ENCODE measurements at regions not wholly inside any gene's neighbourhood (a gene's known extent, or its start where the extent isn't known, plus 50 kb on each side); places are given as distances from the start of the nearest gene placed in this dataset.
A peak's percentile ranks its signal among the peaks of the same experiment; 100 is the strongest.
"Not testable (repeated sequence)": the region's sequence is repeated elsewhere in the genome, so short reads cannot be mapped to it uniquely, and the experiment has no call there.

DNA sequence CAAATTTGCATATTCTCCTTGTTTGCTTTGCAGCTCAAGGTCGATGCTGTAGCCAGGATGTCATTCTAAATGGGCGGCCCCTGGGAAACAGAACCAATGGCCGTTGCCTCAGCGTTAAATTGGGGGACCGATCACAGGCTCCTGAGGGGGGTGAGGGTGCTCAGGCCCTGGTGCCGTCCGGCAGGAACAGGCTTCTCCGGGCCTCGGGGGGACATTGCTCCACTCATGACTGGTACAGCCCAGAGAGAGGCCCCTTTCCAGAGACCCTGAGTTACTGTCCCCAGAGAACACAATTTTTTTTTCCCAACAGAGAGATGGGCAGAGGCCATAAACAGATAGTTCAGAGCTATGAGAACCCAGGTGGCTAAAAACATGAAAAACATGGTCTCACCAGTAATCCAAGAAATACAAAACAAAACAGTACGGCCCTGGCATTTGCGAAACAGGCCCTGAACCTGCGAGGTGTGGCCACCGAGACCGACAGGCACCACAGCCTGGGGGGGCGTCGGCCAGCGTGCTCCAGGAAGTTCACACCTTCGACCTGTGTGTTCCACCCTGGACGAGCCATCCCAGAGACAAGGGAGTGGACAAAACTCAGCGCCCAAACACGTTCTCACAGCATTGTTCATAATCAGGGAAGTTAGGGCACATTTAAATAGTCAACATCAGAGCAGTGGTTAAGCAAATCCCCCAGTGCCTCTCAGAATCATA, 82.8 kb downstream of the METRNL start:
- H3K27ac Mint-ChIP-seq, result no peak overlapping the region
- H3K27me3 Mint-ChIP-seq (ENCODE audit: low read depth), result peaks cover 43% of the 10 kb centered on the region
- ATAC-seq, result no peak
- no peak overlapping the region for H3K4me3 Mint-ChIP-seq
- H3K4me1 Mint-ChIP-seq (ENCODE audit: low read depth), result no peaks in the 10 kb centered on the region
- H3K9me3 Mint-ChIP-seq (ENCODE audit: insufficient read depth), result no peaks in the 10 kb centered on the region
- ChIA-PET POLR2A (no interaction called here), CTCF (no interaction called here)
- DNase-seq, result no peak
- H3K36me3 Mint-ChIP-seq (ENCODE audit: low read depth), result peaks cover 2% of the 10 kb centered on the region

DNA sequence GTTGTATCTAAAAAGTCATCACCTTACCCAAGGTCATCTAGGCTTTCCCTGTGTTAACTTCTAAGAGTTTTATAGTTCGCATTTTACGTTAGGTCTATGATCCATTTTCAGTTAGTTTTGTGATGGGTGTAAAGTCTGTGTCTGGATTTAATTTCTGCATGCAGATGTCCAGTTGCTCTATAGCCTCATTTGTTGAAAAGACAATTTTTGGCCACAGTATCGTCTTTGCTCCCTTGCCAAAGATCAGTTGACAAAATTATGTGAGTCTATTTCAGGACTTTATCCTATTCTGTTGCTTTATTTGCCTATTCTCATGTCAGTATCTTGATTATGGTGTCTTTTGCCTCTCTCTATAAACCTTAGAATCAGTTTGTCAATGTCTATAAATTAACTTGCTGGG, 85.1 kb downstream of the METRNL start:
- Mint-ChIP-seq H3K9me3 (ENCODE audit: insufficient read depth) (no peaks in the 10 kb centered on the region), H3K36me3 (ENCODE audit: low read depth) (peaks cover 2% of the 10 kb centered on the region), H3K27me3 (ENCODE audit: low read depth) (peaks cover 45% of the 10 kb centered on the region), H3K27ac (no peak overlapping the region), H3K4me1 (ENCODE audit: low read depth) (no peaks in the 10 kb centered on the region), H3K4me3 (no peak overlapping the region)
- ChIA-PET POLR2A (no interaction called here), CTCF (no interaction called here)
- ATAC-seq, result no peak
- DNase-seq, result no peak

DNA sequence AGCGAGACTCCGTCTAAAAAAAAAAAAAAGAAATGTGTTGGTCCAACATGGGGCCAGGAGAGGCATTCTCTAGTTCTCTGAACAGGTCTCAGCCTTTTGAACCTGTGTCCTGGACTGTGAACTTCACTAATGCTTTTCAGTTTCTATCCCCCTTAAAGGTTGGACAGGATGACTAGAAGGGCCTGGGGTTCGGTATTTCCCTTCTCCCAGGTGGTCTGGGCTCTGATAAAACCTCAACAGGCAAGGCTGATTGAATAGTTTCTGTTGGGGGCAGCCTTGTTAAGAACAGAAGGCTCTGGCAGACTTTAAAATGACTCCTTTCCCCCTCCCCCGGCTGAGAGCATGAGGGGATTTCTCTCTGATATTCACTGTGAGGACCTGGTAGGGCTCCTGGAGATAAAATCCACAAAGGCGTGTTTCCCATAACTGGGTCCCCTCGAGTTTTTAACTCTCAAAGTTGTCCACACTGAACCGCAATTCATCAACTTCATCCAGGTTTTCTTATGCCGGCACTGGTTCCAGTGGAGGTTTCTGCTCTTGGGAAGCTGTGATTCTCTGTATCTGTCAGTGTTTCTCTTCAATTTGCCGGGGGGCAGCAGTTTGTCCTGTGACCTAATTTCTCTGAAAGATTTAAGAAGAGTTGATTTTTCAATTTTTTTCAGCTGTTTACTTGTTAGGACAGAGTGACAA, 91.3 kb downstream of the METRNL start:
- CTCF ChIA-PET, result no interaction called here
- Mint-ChIP-seq H3K4me3 (no peak overlapping the region), H3K9me3 (ENCODE audit: insufficient read depth) (no peaks in the 10 kb centered on the region), H3K27me3 (ENCODE audit: low read depth) (peaks cover 26% of the 10 kb centered on the region), H3K27ac (no peak overlapping the region), H3K4me1 (ENCODE audit: low read depth) (no peaks in the 10 kb centered on the region), H3K36me3 (ENCODE audit: low read depth) (peaks cover 2% of the 10 kb centered on the region)
- DNase-seq, result peak; percentile 8
- POLR2A ChIA-PET, result no interaction called here
- ATAC-seq, result no peak

DNA sequence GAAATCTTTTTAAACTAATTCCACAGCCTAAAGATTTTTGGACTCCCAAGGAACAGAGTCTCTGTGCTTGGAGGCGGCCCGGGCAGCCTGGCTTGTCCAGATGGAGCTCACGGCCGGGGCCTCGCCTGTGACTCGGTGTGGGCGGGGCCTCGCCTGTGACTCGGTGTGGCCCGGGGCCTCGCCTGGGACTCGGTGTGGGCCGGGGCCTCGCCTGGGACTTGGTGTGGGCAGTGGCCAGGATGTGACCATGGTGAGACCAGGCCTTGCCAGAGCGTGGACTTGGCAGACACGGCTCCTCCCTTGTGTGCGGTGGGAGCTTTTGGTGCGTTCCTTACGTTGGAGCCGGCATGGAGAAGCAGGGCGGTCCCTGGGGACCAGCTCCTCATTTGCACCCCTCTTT, 92.3 kb downstream of the METRNL start:
- H3K9me3 Mint-ChIP-seq (ENCODE audit: insufficient read depth), result no peaks in the 10 kb centered on the region
- ChIA-PET CTCF (no interaction called here), POLR2A (no interaction called here)
- DNase-seq (no peak), ATAC-seq (no peak)
- peaks cover 2% of the 10 kb centered on the region for H3K36me3 Mint-ChIP-seq (ENCODE audit: low read depth)
- H3K27ac Mint-ChIP-seq, result no peak overlapping the region
- peaks cover 24% of the 10 kb centered on the region for H3K27me3 Mint-ChIP-seq (ENCODE audit: low read depth)
- no peaks in the 10 kb centered on the region for H3K4me1 Mint-ChIP-seq (ENCODE audit: low read depth)
- H3K4me3 Mint-ChIP-seq, result no peak overlapping the region

DNA sequence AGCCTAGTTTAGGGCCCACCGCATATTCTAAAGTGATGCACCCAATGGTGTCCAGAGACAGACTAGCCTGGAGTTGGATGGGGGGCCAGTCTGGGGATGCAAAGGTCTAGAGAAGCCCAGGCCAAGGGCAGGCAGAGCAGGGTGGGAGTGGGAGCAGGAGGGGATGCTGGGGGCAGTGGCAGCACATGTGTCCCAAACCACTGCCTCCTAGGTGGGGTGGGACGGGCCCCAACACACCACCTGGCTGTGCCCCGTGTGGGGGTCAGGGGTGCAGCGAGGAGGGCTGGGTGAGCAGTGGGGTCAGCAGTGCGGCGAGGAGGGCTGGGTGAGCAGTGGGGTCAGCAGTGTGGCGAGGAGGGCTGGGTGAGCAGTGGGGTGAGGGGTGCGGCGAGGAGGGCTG, 92.7 kb downstream of the METRNL start:
- POLR2A ChIA-PET; CTCF ChIA-PET; H3K4me3 Mint-ChIP-seq; ATAC-seq; H3K36me3 Mint-ChIP-seq (ENCODE audit: low read depth); H3K4me1 Mint-ChIP-seq (ENCODE audit: low read depth); H3K9me3 Mint-ChIP-seq (ENCODE audit: insufficient read depth): not testable (repeated sequence)
- H3K27me3 Mint-ChIP-seq (ENCODE audit: low read depth), result peaks cover 20% of the 10 kb centered on the region
- DNase-seq, result peak; percentile 8
- peak overlapping the region; percentile 52 for H3K27ac Mint-ChIP-seq

DNA sequence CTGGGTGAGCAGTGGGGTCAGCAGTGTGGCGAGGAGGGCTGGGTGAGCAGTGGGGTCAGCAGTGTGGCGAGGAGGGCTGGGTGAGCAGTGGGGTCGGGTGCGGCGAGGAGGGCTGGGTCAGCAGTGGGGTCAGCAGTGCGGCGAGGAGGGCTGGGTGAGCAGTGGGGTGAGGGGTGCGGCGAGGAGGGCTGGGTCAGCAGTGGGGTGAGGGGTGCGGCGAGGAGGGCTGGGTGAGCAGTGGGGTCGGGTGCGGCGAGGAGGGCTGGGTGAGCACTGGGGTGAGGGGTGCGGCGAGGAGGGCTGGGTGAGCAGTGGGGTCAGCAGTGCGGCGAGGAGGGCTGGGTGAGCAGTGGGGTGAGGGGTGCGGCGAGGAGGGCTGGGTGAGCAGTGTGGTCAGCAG, 93.2 kb downstream of the METRNL start:
- H3K9me3 Mint-ChIP-seq (ENCODE audit: insufficient read depth); ATAC-seq; POLR2A ChIA-PET; DNase-seq; H3K36me3 Mint-ChIP-seq (ENCODE audit: low read depth); H3K27ac Mint-ChIP-seq; CTCF ChIA-PET; H3K4me3 Mint-ChIP-seq; H3K4me1 Mint-ChIP-seq (ENCODE audit: low read depth): not testable (repeated sequence)
- peaks cover 18% of the 10 kb centered on the region for H3K27me3 Mint-ChIP-seq (ENCODE audit: low read depth)

DNA sequence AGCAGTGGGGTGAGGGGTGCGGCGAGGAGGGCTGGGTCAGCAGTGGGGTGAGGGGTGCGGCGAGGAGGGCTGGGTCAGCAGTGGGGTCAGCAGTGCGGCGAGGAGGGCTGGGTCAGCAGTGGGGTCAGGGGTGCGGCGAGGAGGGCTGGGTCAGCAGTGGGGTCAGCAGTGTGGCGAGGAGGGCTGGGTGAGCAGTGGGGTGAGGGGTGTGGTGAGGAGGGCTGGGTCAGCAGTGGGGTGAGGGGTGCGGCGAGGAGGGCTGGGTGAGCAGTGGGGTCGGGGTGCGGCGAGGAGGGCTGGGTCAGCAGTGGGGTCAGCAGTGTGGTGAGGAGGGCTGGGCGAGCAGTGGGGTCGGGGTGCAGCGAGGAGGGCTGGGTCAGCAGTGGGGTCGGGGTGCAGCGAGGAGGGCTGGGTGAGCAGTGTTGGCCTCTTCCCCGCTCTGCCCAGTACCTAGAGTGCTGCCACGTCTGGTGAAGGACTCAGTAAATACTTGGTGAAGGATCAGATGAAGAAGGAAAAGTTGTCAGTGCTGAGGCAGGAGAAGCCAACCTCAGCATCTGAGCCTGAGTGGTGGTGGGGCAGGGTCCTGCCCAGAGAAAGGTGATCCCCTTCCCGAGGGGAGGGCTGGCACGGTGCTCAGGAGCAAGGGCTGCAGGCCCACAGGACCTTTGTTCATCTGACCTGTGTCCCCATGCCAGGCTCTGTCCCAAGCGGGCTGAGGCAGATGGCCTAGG, 93.9 kb downstream of the METRNL start:
- H3K4me1 Mint-ChIP-seq (ENCODE audit: low read depth); DNase-seq; POLR2A ChIA-PET; H3K27ac Mint-ChIP-seq; ATAC-seq; H3K4me3 Mint-ChIP-seq; H3K36me3 Mint-ChIP-seq (ENCODE audit: low read depth); H3K9me3 Mint-ChIP-seq (ENCODE audit: insufficient read depth); CTCF ChIA-PET: not testable (repeated sequence)
- H3K27me3 Mint-ChIP-seq (ENCODE audit: low read depth), result peaks cover 18% of the 10 kb centered on the region

DNA sequence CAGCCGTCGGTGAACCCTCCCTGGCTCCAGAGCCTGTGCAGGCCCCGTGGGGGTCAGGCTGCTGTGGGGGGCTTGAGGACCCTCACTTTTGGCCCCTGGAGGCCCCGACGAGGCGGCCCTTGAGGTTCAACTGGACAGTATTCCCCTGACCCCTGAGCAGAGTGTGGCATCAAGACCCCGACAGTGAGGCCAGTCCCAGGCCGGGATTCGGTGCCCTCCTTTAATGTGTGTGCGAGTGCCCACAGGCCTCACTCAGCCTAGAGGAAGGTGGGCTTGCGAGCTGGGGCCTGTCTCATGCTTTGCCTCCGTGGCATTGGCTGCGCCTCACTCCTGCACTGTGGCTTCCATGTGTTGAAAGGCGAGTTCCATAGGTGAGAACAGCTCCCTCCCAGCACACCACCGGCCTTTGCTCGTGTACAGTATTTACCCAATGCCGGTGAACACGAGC, 94.5 kb downstream of the METRNL start:
- ChIA-PET CTCF (no interaction called here), POLR2A (no interaction called here)
- Mint-ChIP-seq H3K4me1 (ENCODE audit: low read depth) (no peaks in the 10 kb centered on the region), H3K9me3 (ENCODE audit: insufficient read depth) (no peaks in the 10 kb centered on the region), H3K4me3 (no peak overlapping the region), H3K36me3 (ENCODE audit: low read depth) (no peaks in the 10 kb centered on the region), H3K27ac (no peak overlapping the region), H3K27me3 (ENCODE audit: low read depth) (peaks cover 18% of the 10 kb centered on the region)
- DNase-seq (no peak), ATAC-seq (no peak)

DNA sequence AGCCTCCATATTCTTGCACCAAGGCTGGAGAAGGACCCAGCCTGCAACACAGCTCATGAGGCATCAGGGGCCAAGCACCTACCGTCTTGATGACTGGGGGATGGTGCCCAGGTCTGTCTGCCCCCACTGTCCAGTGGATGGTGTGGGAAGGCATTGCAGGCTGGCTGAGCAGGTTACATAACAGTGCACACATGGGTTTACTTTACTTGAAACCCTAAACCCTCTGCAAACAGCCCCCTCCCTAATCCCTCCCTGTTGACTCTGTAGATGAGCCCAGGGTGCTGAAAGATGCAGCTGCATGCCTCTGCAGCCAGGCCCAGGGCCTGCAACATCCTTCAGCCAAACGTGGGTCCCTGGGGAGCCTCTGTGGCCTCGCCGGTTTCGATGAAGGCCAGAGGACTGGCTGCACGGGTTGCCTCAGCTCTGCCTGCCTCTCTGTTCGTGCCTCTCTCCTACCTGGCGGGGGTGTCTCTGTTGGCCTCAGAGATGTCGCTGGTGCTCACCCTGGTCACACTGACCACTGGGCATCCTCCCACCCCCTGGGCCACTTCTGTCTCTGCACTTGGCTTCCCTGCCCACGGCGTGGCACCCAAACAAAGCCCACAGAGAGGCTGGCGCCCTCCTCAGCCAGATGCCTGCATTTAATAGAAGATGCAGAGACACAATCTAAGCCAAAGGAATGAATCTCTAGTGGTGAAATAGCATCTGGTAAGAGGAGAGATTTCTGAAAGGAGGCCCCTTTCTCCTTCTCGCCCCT, 95.1 kb downstream of the METRNL start:
- DNase-seq (peak; percentile 19), ATAC-seq (no peak)
- Mint-ChIP-seq H3K27ac (no peak overlapping the region), H3K9me3 (ENCODE audit: insufficient read depth) (no peaks in the 10 kb centered on the region), H3K36me3 (ENCODE audit: low read depth) (no peaks in the 10 kb centered on the region), H3K4me3 (no peak overlapping the region), H3K27me3 (ENCODE audit: low read depth) (peaks cover 13% of the 10 kb centered on the region), H3K4me1 (ENCODE audit: low read depth) (no peaks in the 10 kb centered on the region)
- ChIA-PET POLR2A (no interaction called here), CTCF (no interaction called here)

DNA sequence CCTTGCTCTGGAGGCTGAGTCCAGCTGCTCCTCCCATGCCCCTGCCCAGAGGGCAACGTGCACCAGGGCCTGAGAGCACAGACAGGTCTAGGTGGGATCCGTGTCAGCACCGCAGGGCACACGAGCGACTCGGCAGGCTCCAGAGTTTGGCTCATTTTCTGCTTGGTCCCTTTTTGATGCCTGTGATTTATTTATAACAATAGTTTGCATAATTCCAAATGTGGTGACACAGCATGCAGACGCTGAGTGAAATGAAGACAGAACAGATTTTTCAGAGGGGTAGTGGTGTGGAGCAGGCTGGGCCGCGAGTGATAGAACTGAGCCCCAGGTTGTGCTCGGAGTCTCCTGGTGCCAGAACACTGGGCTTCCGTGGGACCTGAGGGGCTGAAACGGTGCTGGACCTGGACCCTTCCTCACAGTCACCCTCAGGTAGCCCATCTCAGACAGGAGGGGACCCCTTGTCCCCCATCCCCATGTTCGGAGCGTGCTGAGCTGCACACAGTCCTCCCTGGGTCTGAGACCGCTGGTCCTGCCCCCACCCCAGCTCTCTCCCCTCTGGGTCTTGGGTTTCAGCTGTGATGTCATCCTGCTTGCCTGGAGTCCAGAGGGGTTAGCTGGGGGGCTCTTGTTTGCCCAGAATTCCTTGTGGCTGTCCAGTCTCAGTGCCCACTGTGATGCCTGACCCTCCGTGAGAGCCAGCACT, 95.9 kb downstream of the METRNL start:
- H3K27ac Mint-ChIP-seq, result no peak overlapping the region
- no peaks in the 10 kb centered on the region for H3K9me3 Mint-ChIP-seq (ENCODE audit: insufficient read depth)
- H3K27me3 Mint-ChIP-seq (ENCODE audit: low read depth), result peaks cover 8% of the 10 kb centered on the region
- H3K36me3 Mint-ChIP-seq (ENCODE audit: low read depth), result no peaks in the 10 kb centered on the region
- no peak for ATAC-seq
- no peaks in the 10 kb centered on the region for H3K4me1 Mint-ChIP-seq (ENCODE audit: low read depth)
- DNase-seq, result peak; percentile 12
- ChIA-PET CTCF (no interaction called here), POLR2A (no interaction called here)
- no peak overlapping the region for H3K4me3 Mint-ChIP-seq

DNA sequence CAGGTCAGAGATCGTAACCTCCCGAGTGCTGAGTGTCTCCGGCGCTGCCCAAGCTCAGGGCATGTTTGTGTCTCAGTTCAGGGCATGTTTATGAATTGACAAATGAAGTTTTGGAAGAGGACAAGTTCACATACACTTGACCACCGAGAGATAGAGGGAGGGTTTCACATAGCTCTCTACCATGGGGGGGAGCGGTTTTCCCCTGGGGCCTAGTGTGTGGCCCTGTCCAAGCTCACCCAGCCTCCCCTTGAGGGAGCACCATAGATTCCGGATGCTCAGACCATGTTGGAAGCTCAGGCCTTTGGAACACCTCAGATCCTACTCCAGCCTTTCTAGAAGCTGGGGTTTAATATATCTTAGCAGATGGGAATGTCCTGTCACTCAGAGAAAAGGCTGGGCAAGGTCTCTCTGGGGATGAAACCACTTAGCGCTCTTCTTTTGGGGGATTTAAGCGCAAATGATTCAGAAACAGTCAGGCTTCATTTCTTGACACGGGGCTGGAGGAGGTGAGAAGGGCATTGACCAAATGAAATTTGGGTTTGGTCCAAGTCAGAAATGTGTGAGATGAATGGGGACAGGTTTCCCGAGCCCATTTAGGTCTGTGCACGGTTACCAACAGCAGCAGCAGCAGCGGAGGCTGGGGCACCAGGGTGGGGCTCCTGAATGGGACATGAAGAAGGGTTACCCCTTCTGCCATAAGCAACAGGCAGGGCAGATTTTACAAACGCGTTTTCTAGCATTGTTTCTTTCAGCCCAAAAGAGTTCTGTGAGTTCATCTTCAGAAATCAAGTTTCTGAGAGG, 96.6 kb downstream of the METRNL start:
- H3K27me3 Mint-ChIP-seq (ENCODE audit: low read depth), result peaks cover 2% of the 10 kb centered on the region
- H3K9me3 Mint-ChIP-seq (ENCODE audit: insufficient read depth), result no peaks in the 10 kb centered on the region
- ATAC-seq, result no peak
- POLR2A ChIA-PET, result no interaction called here
- no peak overlapping the region for H3K27ac Mint-ChIP-seq
- DNase-seq, result peak; percentile 13
- H3K4me3 Mint-ChIP-seq, result no peak overlapping the region
- H3K36me3 Mint-ChIP-seq (ENCODE audit: low read depth), result no peaks in the 10 kb centered on the region
- CTCF ChIA-PET, result no interaction called here
- H3K4me1 Mint-ChIP-seq (ENCODE audit: low read depth), result no peaks in the 10 kb centered on the region
